ENCODE measurements at regions not wholly inside any gene's neighbourhood (a gene's known extent, or its start where the extent isn't known, plus 50 kb on each side); places are given as distances from the start of the nearest gene placed in this dataset.
"Not testable (repeated sequence)": the region's sequence is repeated elsewhere in the genome, so short reads cannot be mapped to it uniquely, and the experiment has no call there.

DNA sequence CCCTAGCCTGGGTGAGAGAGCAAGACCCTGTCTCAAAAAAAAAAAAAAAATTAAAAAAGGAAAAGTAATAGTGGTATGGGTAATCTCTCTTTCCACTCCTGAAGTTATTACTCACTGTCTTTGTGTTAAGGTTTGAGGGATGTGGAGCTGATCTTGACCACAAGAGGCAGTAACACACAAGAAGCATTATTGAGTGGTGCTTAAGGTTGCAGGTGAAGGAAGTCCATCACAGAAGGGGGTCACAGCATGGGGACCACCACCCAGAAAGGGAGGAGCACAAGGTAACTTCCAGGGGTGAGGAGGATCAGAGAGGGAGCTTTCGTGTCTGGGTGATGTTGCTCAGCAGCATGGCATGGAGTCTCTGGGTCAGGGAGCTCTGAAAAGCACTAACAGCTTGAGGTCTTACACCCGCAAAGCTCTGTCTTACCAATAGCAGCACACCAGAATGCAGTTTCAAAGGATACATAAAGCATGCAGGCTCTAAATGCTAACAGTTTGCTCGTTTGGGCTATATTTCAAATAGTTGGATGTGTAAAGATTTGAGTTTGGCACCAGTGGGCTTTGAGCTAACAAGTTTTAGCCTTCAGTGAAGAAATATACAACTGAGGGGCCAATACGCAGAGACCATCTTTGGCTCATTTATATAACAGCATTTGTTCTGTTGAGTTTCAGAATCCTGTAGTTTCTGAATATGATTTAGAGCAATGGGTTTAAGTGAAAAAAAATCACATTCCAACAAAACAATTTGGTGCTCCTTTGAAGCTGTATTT is 100.4 kb upstream of the DNAJC1 start:
- WGBS, 2 donors, result 65 to 70% methylated on average over 4 of the region's 4 CpGs
- TF ChIP-seq, protein P1, sequence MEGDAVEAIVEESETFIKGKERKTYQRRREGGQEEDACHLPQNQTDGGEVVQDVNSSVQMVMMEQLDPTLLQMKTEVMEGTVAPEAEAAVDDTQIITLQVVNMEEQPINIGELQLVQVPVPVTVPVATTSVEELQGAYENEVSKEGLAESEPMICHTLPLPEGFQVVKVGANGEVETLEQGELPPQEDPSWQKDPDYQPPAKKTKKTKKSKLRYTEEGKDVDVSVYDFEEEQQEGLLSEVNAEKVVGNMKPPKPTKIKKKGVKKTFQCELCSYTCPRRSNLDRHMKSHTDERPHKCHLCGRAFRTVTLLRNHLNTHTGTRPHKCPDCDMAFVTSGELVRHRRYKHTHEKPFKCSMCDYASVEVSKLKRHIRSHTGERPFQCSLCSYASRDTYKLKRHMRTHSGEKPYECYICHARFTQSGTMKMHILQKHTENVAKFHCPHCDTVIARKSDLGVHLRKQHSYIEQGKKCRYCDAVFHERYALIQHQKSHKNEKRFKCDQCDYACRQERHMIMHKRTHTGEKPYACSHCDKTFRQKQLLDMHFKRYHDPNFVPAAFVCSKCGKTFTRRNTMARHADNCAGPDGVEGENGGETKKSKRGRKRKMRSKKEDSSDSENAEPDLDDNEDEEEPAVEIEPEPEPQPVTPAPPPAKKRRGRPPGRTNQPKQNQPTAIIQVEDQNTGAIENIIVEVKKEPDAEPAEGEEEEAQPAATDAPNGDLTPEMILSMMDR (IDR thresholded peaks at IDR 0.05), result no peak
- no peak for TF ChIP-seq POLR2AphosphoS5 (IDR thresholded peaks at IDR 0.05)
- TF ChIP-seq EP300 (IDR thresholded peaks at IDR 0.05), result no peak
- TF ChIP-seq POLR2A (IDR thresholded peaks at IDR 0.05), result no peak
- no peak overlapping the region for H3K27ac ChIP-seq
- no peak for DNase-seq
- H3K4me1 ChIP-seq, result no peaks in the 10 kb centered on the region
- H3K9me3 ChIP-seq, result no peaks in the 10 kb centered on the region
- no peak overlapping the region for H3K4me3 ChIP-seq
- H3K36me3 ChIP-seq, result no peaks in the 10 kb centered on the region
- H3K27me3 ChIP-seq, result no peaks in the 10 kb centered on the region
- intact Hi-C loops (cut with DNase I), result no loop called here

DNA sequence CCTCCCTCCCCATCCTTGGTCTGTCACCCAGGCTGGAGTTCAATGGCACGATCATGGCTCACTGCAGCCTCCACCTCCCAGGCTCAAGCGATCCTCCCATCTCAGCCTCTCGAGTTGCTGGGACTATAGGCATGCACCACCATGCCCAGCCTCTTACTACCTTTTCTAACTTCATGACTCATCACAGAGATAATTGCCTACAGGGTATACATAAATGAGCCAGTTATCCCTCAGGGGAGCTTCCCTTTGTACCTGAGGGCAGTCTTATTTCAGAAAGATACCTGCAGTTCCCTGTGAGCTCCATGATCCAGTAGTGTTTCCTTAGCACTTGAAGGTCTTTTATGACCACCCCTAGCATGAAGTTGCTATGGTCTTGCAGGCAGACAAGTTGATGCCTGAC is 94.2 kb upstream of the DNAJC1 start:
- DNase-seq, result no peak
- intact Hi-C loops (cut with DNase I), result no loop called here
- H3K4me3 ChIP-seq, result no peak overlapping the region
- H3K36me3 ChIP-seq, result no peaks in the 10 kb centered on the region
- no peaks in the 10 kb centered on the region for H3K9me3 ChIP-seq
- H3K4me1 ChIP-seq, result no peaks in the 10 kb centered on the region
- no peak overlapping the region for H3K27ac ChIP-seq
- H3K27me3 ChIP-seq, result no peaks in the 10 kb centered on the region
- TF ChIP-seq, protein P1 (IDR thresholded peaks at IDR 0.05), result no peak
- TF ChIP-seq EP300 (IDR thresholded peaks at IDR 0.05) (no peak), POLR2AphosphoS5 (IDR thresholded peaks at IDR 0.05) (no peak), POLR2A (IDR thresholded peaks at IDR 0.05) (no peak)
- WGBS, 2 donors, result 86 to 90% methylated on average over 3 of the region's 3 CpGs

DNA sequence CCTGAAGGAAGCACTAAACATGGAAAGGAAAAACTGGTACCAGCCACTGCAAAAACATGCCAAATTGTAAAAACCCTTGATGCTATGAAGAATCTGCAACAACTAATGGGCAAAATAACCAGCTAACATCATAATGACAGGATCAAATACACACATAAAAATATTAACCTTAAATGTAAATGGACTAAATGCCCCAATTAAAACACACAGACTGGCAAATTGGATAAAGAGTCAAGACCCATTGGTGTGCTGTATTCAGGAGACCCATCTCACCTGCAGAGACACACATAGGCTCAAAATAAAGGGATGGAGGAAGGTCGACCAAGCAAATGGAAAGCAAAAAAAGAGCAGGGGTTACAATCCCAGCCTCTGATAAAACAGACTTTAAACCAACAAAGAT is 87.7 kb upstream of the DNAJC1 start:
- H3K4me3 ChIP-seq; H3K27ac ChIP-seq; H3K27me3 ChIP-seq; DNase-seq; H3K36me3 ChIP-seq; intact Hi-C loops (cut with DNase I); H3K9me3 ChIP-seq: not testable (repeated sequence)
- 66 to 84% methylated on average over 1 of the region's 1 CpG for WGBS, 2 donors
- peaks cover 0 to 13% (median 8%) of the 10 kb centered on the region in 4 donors for H3K4me1 ChIP-seq

DNA sequence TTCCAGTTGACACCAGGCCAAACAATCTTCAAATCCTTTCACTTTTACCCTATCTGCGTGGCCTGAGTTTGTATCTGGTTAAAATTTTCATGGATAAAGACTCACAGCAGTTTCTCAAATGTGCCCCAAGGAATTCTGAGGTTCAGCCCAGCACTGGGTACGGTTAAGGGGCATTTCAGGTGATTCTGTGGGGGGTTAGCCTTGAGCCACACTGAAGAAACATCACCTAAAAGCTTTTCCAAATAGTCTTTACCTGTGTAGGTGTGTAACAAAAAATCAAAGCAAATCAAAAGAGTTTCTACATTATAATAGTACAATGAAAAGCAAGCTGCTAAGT is 83.8 kb upstream of the DNAJC1 start:
- Histone ChIP-seq H3K4me3 (no peak overlapping the region), H3K9me3 (no peaks in the 10 kb centered on the region), H3K36me3 (no peaks in the 10 kb centered on the region), H3K4me1 (peaks cover 0 to 15% (median 10%) of the 10 kb centered on the region in 4 donors), H3K27me3 (no peaks in the 10 kb centered on the region), H3K27ac (peak overlapping the region in 3 of 4 donors; percentile 18 to 59 (median 57))
- WGBS, 2 donors, result 40 to 43% methylated on average over 2 of the region's 2 CpGs
- intact Hi-C loops (cut with DNase I), result loop anchor here (5.0 kb wide), 1 partner anchor 65 kb away; no protein-coding TSS in a partner anchor
- TF ChIP-seq POLR2AphosphoS5 (IDR thresholded peaks at IDR 0.05), result no peak
- no peak for TF ChIP-seq EP300 (IDR thresholded peaks at IDR 0.05)
- TF ChIP-seq, protein P1 (IDR thresholded peaks at IDR 0.05), result no peak
- TF ChIP-seq POLR2A (IDR thresholded peaks at IDR 0.05), result no peak
- DNase-seq, result no peak

DNA sequence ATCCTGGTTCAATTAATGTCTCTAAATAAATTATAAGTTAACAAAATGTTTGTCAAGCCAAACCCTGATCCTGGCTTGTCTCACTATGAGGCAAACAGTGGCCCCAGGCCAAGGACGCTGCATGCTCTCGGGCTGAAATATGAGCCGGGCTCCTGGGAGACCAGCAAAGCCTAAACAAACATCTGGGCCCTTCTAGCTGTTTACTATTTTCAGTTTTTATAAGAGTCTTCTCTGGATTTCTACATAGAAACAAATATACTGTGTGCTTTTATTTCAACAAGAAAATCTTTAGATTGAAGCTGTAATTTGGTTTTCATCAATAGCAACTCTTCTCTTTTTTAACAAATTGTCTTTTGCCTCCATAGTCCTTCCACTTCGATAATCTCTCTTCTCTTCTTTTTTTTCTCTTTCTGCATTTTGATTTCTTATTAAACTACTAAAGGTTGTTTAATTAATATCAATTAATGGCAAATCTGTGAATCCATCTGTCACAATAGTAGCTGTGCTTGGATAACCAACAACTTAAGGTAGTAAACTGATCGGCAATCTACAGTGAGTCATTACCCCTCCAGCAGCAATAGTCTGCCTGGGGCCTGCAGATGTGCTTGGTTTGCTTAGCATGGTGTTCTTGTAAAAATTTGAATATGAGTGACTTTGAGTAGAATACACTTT is 83.3 kb upstream of the DNAJC1 start:
- WGBS, 2 donors, result 31 to 54% methylated on average over 5 of the region's 5 CpGs
- peak; percentile 90 for DNase-seq
- H3K27ac ChIP-seq, result peak overlapping the region; percentile 18 to 59 (median 48)

DNA sequence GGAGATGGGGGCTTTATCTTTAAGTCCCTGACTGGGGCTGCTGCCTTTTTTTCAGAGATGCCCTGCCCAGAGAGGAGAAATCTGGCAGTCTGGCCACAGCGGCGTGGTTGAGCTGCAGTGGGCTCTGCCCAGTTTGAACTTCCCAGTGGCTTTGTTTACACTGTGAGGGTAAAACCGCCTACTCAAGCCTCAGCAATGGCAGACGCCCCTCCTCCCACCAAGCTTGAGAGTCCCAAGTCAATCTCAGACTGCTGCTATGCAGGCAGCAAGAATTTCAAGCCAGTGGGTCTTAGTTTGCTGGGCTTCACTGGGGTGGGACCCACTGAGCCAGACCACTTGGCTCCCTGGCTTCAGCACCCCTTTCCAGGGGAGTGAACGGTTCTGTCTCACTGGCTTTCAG is 76.4 kb upstream of the DNAJC1 start:
- H3K27ac ChIP-seq; H3K36me3 ChIP-seq; intact Hi-C loops (cut with DNase I); H3K9me3 ChIP-seq; DNase-seq; H3K4me3 ChIP-seq; H3K27me3 ChIP-seq; H3K4me1 ChIP-seq: not testable (repeated sequence)
- WGBS, 2 donors, result 29 to 59% methylated on average over 5 of the region's 5 CpGs

More for the DNA sequence above, 83.3 kb upstream of the DNAJC1 start:
- Histone ChIP-seq H3K9me3 (no peaks in the 10 kb centered on the region), H3K27me3 (no peaks in the 10 kb centered on the region), H3K4me1 (peaks cover 0 to 15% (median 10%) of the 10 kb centered on the region in 4 donors), H3K36me3 (no peaks in the 10 kb centered on the region), H3K4me3 (no peak overlapping the region)
- TF ChIP-seq POLR2AphosphoS5 (IDR thresholded peaks at IDR 0.05), result peak in 2 of 4 donors; percentile 75 to 78
- peak in 1 of 4 donors; percentile 14 for TF ChIP-seq EP300 (IDR thresholded peaks at IDR 0.05)
- TF ChIP-seq POLR2A (IDR thresholded peaks at IDR 0.05), result no peak
- TF ChIP-seq, protein P1 (IDR thresholded peaks at IDR 0.05), result no peak
- intact Hi-C loops (cut with DNase I), result loop anchor here (5.0 kb wide), 1 partner anchor 65 kb away; no protein-coding TSS in a partner anchor
